GM12874 (cell line): ENCODE measurements at regions not wholly inside any gene's neighbourhood (a gene's known extent, or its start where the extent isn't known, plus 50 kb on each side); places are given as distances from the start of the nearest gene placed in this dataset.

Source experiments
- CTCF ChIP-seq: IDR thresholded peaks from 2 replicates; pipeline ENCODE4 v1.5.1; 2011; ENCODE audit warnings: low read depth, mild to moderate bottlenecking, control low read depth, low read length, moderate library complexity; ENCODE audit not compliant: insufficient read depth

- no peak for TF ChIP-seq CTCF
Measured at GRCh38 chr11:23542816-23543215, 682.5 kb upstream of the CCDC179 start.

GRCh38 chr11:23543651-23544222 lies 683.5 kb upstream of the CCDC179 start:
- no peak for TF ChIP-seq CTCF

GRCh38 chr11:23551706-23552105 lies 691.4 kb upstream of the CCDC179 start:
- no peak for TF ChIP-seq CTCF

- no peak for TF ChIP-seq CTCF
Measured at GRCh38 chr11:23554002-23554401, 693.7 kb upstream of the CCDC179 start.

GRCh38 chr11:23555085-23555484 lies 694.8 kb upstream of the CCDC179 start:
- no peak for TF ChIP-seq CTCF

GRCh38 chr11:23556163-23556750 lies 696.0 kb upstream of the CCDC179 start:
- TF ChIP-seq CTCF: no peak

GRCh38 chr11:23563591-23563990 lies 703.3 kb upstream of the CCDC179 start:
- TF ChIP-seq CTCF: no peak
